ENCODE measurements at regions not wholly inside any gene's neighbourhood (a gene's known extent, or its start where the extent isn't known, plus 50 kb on each side); places are given as distances from the start of the nearest gene placed in this dataset.

GRCh38 chr3:155010416-155010815 is 69.7 kb upstream of the MME start:
- no peaks in the 10 kb centered on the region for H3K27me3 Mint-ChIP-seq (ENCODE audit: unreplicated experiment)
- H3K4me3 Mint-ChIP-seq (ENCODE audit: unreplicated experiment), result no peak overlapping the region
- peaks cover 14% of the 10 kb centered on the region for H3K4me1 Mint-ChIP-seq (ENCODE audit: unreplicated experiment)
- DNase-seq (ENCODE audit: extremely low spot score, unreplicated experiment), result no peak
- no peak for TF ChIP-seq CTCF (IDR thresholded peaks at IDR 0.05)
- H3K27ac Mint-ChIP-seq (ENCODE audit: unreplicated experiment), result no peak overlapping the region
- no peaks in the 10 kb centered on the region for H3K36me3 Mint-ChIP-seq (ENCODE audit: unreplicated experiment)
- peaks cover 3% of the 10 kb centered on the region for H3K9me3 Mint-ChIP-seq (ENCODE audit: unreplicated experiment)

- no peak for DNase-seq (ENCODE audit: extremely low spot score, unreplicated experiment)
- Mint-ChIP-seq H3K4me3 (ENCODE audit: unreplicated experiment) (no peak overlapping the region), H3K27ac (ENCODE audit: unreplicated experiment) (no peak overlapping the region), H3K9me3 (ENCODE audit: unreplicated experiment) (peaks cover 5% of the 10 kb centered on the region), H3K27me3 (ENCODE audit: unreplicated experiment) (no peaks in the 10 kb centered on the region), H3K36me3 (ENCODE audit: unreplicated experiment) (no peaks in the 10 kb centered on the region), H3K4me1 (ENCODE audit: unreplicated experiment) (peaks cover 14% of the 10 kb centered on the region)
- TF ChIP-seq CTCF (IDR thresholded peaks at IDR 0.05), result no peak
Measured at GRCh38 chr3:155009217-155009616, 70.9 kb upstream of the MME start.

- Mint-ChIP-seq H3K4me1 (ENCODE audit: unreplicated experiment) (peaks cover 12% of the 10 kb centered on the region), H3K4me3 (ENCODE audit: unreplicated experiment) (no peak overlapping the region), H3K9me3 (ENCODE audit: unreplicated experiment) (peaks cover 10% of the 10 kb centered on the region), H3K36me3 (ENCODE audit: unreplicated experiment) (no peaks in the 10 kb centered on the region), H3K27ac (ENCODE audit: unreplicated experiment) (no peak overlapping the region), H3K27me3 (ENCODE audit: unreplicated experiment) (no peaks in the 10 kb centered on the region)
- no peak for TF ChIP-seq CTCF (IDR thresholded peaks at IDR 0.05)
- DNase-seq (ENCODE audit: extremely low spot score, unreplicated experiment), result no peak
Measured at GRCh38 chr3:155007729-155008128, 72.4 kb upstream of the MME start.

DNA sequence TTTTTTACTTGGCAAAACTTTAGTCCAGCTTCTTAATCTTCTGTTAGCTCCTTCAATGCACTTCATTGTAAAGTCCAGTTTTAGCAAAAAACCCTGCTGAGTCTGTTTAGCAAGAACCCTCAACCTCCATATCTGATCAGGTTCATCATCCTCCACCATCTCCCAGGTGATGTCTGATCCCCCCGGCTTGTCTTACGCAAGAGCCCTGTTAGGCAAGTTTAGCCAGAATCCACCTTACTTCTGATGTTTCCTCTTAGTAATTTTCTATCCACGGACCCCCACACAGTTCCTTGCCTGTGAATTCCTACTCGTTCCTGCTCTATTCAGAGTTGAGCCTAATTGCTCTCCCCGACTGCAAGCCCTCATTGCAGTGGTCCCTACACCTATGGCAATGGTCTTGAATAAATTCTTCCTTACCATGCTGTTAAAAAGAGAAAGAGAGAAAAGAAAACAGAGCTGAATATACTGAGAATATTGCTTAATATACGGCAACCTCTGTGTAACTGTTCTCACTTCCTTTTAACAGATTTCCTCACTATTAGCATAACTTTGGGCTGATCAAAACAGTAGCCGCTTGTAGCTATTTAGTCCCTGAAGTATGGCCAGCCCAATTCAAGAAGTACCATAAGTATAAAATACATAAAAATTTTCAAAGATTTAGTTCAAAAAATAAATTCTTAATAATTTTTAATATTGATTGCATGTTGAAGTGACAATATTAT is 78.7 kb upstream of the MME start:
- no peak for TF ChIP-seq CTCF (IDR thresholded peaks at IDR 0.05)
- H3K36me3 Mint-ChIP-seq (ENCODE audit: unreplicated experiment), result no peaks in the 10 kb centered on the region
- H3K9me3 Mint-ChIP-seq (ENCODE audit: unreplicated experiment), result peaks cover 7% of the 10 kb centered on the region
- H3K27me3 Mint-ChIP-seq (ENCODE audit: unreplicated experiment), result no peaks in the 10 kb centered on the region
- H3K27ac Mint-ChIP-seq (ENCODE audit: unreplicated experiment), result no peak overlapping the region
- no peaks in the 10 kb centered on the region for H3K4me1 Mint-ChIP-seq (ENCODE audit: unreplicated experiment)
- H3K4me3 Mint-ChIP-seq (ENCODE audit: unreplicated experiment), result no peak overlapping the region
- DNase-seq (ENCODE audit: extremely low spot score, unreplicated experiment), result no peak

- Mint-ChIP-seq H3K4me3 (ENCODE audit: unreplicated experiment) (no peak overlapping the region), H3K9me3 (ENCODE audit: unreplicated experiment) (no peaks in the 10 kb centered on the region), H3K27ac (ENCODE audit: unreplicated experiment) (no peak overlapping the region), H3K27me3 (ENCODE audit: unreplicated experiment) (no peaks in the 10 kb centered on the region), H3K36me3 (ENCODE audit: unreplicated experiment) (no peaks in the 10 kb centered on the region), H3K4me1 (ENCODE audit: unreplicated experiment) (no peaks in the 10 kb centered on the region)
- TF ChIP-seq CTCF (IDR thresholded peaks at IDR 0.05), result no peak
- no peak for DNase-seq (ENCODE audit: extremely low spot score, unreplicated experiment)
Measured at GRCh38 chr3:154992655-154993054, 87.5 kb upstream of the MME start.
